ENCODE measurements at regions not wholly inside any gene's neighbourhood (a gene's known extent, or its start where the extent isn't known, plus 50 kb on each side); places are given as distances from the start of the nearest gene placed in this dataset.

DNA sequence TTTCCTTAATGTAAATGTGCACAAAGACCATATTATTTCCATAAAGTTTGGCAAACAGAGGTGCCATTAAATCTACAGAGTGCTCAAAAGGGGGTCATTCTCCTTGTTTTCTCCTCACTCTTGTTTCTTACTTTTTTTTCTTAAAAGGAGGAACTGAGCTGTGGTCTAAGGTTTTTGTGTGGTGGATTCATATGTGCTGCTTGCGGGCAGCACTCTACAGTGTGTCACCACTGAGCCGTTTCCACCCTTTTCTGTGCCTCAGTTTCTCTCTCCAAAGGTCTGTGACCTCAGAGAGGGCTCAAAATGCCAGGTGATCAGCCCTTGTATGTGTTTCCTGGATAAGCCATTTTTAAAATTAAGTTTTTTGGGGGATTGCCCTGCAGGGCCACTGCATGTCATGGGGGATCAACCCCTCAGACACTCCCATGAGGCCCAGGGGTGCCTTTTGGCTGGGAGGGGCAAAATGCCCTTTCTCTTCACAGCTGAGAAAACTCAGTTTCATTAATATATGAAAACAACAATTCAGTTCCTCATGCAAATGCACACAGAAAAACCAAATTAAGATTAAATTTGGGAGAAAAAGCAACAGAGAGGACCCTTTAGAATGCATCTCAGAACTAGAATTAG lies 56.9 kb upstream of the VOPP1 start:
- no peak for DNase-seq (ENCODE audit: low read depth in 2 of 2)

DNA sequence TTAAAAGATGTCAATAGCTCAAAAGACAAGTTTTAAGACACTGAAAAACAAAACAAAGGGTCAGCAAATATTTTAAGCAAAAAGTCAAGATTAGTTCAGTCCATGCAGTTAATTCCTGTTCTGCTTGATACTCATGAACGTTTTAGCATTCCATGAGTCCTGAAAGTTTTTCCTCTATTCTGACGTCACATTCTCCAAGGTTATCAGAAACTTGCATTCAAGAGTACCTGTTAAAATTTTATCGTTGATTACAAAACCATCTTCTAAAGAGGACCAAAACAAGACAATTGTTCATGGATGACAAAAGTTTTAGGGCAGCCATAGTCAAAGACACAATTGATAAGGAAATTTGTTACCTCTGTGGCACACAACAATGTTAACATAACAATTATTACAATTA lies 52.5 kb upstream of the VOPP1 start:
- no peak for DNase-seq (ENCODE audit: low read depth in 2 of 2)

DNA sequence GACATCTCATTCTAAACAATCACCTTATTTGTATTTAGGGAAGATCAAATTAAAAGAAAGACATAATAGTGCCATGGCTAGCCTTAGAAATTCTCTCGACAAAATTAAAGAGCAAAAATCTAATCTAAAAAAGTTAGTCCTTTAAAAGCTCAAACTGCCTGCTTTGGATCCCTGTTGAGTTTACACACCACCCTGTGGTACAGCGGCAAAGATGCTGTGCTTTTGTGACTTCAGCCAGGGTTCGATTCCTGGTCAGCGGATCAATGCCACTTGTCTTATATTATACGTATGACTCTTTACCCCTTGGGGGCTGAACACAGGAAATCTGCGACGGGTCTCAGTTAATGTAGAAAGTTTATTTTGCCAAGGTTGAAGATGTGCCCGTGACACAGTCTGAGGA lies 51.3 kb upstream of the VOPP1 start:
- DNase-seq (ENCODE audit: low read depth in 2 of 2) = no peak

DNA sequence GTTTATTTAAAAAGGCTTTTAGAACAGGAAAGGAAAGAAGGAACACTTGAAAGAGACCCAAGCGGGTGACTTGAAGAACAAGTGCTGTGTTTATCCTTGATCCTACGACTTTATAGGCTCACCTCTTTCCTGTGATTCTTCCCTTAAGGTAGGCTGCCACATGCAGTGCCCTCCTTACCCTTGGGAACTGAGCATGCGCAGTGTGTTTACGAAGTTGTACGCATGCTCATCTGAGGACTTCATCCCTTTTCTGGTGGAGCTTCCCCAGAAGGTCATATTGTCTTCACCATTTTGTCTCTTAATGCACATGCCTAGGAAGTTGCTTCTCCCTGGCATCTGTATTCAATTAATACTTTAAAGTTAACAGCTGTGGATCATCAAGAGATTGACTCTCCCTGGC lies 49.9 kb upstream of the VOPP1 start:
- no peak for DNase-seq (ENCODE audit: low read depth in 2 of 2)

All from fibroblast of skin of left quadriceps (primary cell).